ENCODE measurements at regions not wholly inside any gene's neighbourhood (a gene's known extent, or its start where the extent isn't known, plus 50 kb on each side); places are given as distances from the start of the nearest gene placed in this dataset.

GRCh38 chr7:17477182-17477581 lies 178.7 kb downstream of the AHR start (continued):
- TF ChIP-seq ZBTB33 (IDR thresholded peaks at IDR 0.05; ENCODE audit: extremely low read depth, insufficient replicate concordance, low read length) (no peak), POLR2A (IDR thresholded peaks at IDR 0.05; ENCODE audit: borderline replicate concordance, extremely low read depth, insufficient read depth, insufficient read length) (no peak), REST (IDR thresholded peaks at IDR 0.05; ENCODE audit: low read depth) (no peak), SRF (IDR thresholded peaks at IDR 0.05; ENCODE audit: low read depth) (no peak), CEBPB (IDR thresholded peaks at IDR 0.05; ENCODE audit: low read depth) (no peak), ZNF274 (IDR thresholded peaks at IDR 0.05; ENCODE audit: low read depth, low read length) (no peak), CBX3 (IDR thresholded peaks at IDR 0.05; ENCODE audit: low read depth) (no peak), JUND (IDR thresholded peaks at IDR 0.05) (no peak), YY1 (IDR thresholded peaks at IDR 0.05; ENCODE audit: extremely low read depth, insufficient replicate concordance, low read depth, low read length) (no peak)

- H2AFZ ChIP-seq (ENCODE audit: low read depth, low read length, poor library complexity, severe bottlenecking): no peak overlapping the region
- no peaks in the 10 kb centered on the region for H3K4me1 ChIP-seq (ENCODE audit: control insufficient read depth in 1 of 2, insufficient read depth in 2 of 2, low read length in 2 of 2)
- H3K27ac ChIP-seq (ENCODE audit: low read depth, low read length): no peak overlapping the region
- H3K9ac ChIP-seq (ENCODE audit: low read length): no peak overlapping the region
- H3K9me2 ChIP-seq (ENCODE audit: insufficient read depth): no peaks in the 10 kb centered on the region
- intact Hi-C loops (cut with micrococcal nuclease): no loop called here
- ATAC-seq (no peak), DNase-seq (ENCODE audit: low read depth, low spot score) (no peak)
- ChIA-PET RAD21 (ENCODE audit: low non-redundant PET in 1 of 2, low total read pairs in 2 of 2, uncharacterized antibody in 2 of 2, unreplicated experiment in 2 of 2) (no interaction called here), CTCF (no interaction called here), POLR2A (no interaction called here)
- TF ChIP-seq EGR1 (IDR thresholded peaks at IDR 0.05; ENCODE audit: low read depth): no peak
- TF ChIP-seq SIN3A (IDR thresholded peaks at IDR 0.05; ENCODE audit: low read depth): no peak
- TF ChIP-seq FOSL1 (IDR thresholded peaks at IDR 0.05; ENCODE audit: low read depth): no peak
- TF ChIP-seq SP1 (IDR thresholded peaks at IDR 0.05; ENCODE audit: low read depth): no peak
- no peak for TF ChIP-seq POLR2A (IDR thresholded peaks at IDR 0.05; ENCODE audit: borderline replicate concordance, extremely low read depth, insufficient read depth, insufficient read length)
- TF ChIP-seq EZH2 (IDR thresholded peaks at IDR 0.05): no peak
- TF ChIP-seq EZH2phosphoT487 (IDR thresholded peaks at IDR 0.05; ENCODE audit: borderline replicate concordance): no peak
- no peak for TF ChIP-seq MAX (IDR thresholded peaks at IDR 0.05)
- TF ChIP-seq CBX3 (IDR thresholded peaks at IDR 0.05; ENCODE audit: low read depth): no peak
- no peak for TF ChIP-seq ELF1 (IDR thresholded peaks at IDR 0.05; ENCODE audit: borderline replicate concordance, low read depth)
- no peak for TF ChIP-seq ZBTB33 (IDR thresholded peaks at IDR 0.05; ENCODE audit: extremely low read depth, insufficient replicate concordance, low read length)
- no peak for TF ChIP-seq POLR2AphosphoS5 (IDR thresholded peaks at IDR 0.05; ENCODE audit: low read depth, low read length)
- TF ChIP-seq ATF3 (IDR thresholded peaks at IDR 0.05): no peak
- no peak for TF ChIP-seq CEBPB (IDR thresholded peaks at IDR 0.05; ENCODE audit: low read depth)
- TF ChIP-seq SRF (IDR thresholded peaks at IDR 0.05; ENCODE audit: low read depth): no peak
- no peaks in the 10 kb centered on the region; the same call in 1 of the 2 replicates for H4K20me1 ChIP-seq (ENCODE audit: insufficient read depth)
- no peaks in the 10 kb centered on the region for H3K79me2 ChIP-seq (ENCODE audit: insufficient read depth, low read length)
- H3K4me2 ChIP-seq (ENCODE audit: low read length): no peak overlapping the region
- H3K36me3 ChIP-seq (ENCODE audit: control insufficient read depth in 1 of 2, insufficient read depth in 2 of 2, low read length in 2 of 2): no peaks in the 10 kb centered on the region
- BruUV-seq (replicated peaks): no TSS peak
- no peak overlapping the region for H3K4me3 ChIP-seq (replicated peaks in 1 of 2; ENCODE audit: low read depth in 1 of 2, low read length in 2 of 2)
- no peaks in the 10 kb centered on the region for H3K27me3 ChIP-seq (ENCODE audit: insufficient read depth, low read length)
- H3K9me3 ChIP-seq (ENCODE audit: control insufficient read depth in 1 of 2, insufficient read depth in 1 of 2, low read depth in 1 of 2, low read length in 2 of 2): no peaks in the 10 kb centered on the region
These were observed 182.7 kb downstream of the AHR start for GRCh38 chr7:17481118-17481517.
